Right ventricle myocardium inferior (tissue), 1 donor: ENCODE measurements at regions not wholly inside any gene's neighbourhood (a gene's known extent, or its start where the extent isn't known, plus 50 kb on each side); places are given as distances from the start of the nearest gene placed in this dataset.

Experiments used
- ATAC-seq: fragments of 200-7000 bp; cut with Tn5 transposase; one replicate; pipeline ENCODE4 v1.9.1; 2020; ENCODE audit warnings: mild to moderate bottlenecking, moderate library complexity
- DNase-seq: peaks from one replicate; pipeline ENCODE4 v3.0.0; 2021; ENCODE audit errors: missing footprints
- intact Hi-C: fragments of 100-400 bp; cut with DNase I; formaldehyde crosslinking; loops from one replicate; pipeline ENCODE4 v1.11.0; 2022
- donor health status: DM: no; HTN: yes; CAD: no; lungs with severe emphysema.

DNA sequence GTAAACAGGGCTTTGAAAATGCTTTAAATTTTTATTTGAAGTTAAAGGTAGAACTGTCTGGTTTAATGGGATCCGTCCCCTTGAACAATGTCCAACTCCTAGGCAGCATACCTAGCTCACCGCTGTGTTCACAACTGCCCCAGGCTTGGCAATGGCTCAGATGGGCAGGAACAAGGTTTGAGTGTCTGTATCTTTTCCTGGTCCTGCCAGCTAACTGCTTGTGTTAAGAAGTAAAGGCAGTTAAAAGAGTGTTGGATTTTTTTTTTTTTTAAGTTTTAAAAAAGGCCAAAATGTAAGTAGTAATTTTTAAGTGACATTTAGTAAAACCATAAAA is 66.7 kb upstream of the FNDC3A start:
- DNase-seq (no peak), ATAC-seq (peak; percentile 42)
- intact Hi-C loops, result no loop called here

DNA sequence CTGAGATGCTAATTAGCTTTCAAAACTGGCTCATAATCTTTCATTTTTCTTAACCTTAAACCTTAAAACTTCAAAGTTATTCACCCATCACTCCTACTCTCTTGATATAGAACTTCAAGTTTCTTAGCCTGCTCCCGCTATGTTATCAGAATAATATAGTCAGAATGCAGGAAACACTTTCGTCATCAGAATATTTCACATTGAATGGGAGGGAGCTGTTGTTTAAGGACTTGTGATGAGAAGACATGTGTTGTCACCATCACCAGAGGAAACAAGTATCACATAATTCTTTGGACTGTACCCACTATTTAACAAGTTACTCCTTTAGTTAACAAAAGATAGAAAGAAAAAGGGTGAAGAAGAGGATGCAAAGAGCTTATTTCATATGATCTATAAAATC is 65.0 kb upstream of the FNDC3A start:
- DNase-seq (no peak), ATAC-seq (no peak)
- intact Hi-C loops, result no loop called here

DNA sequence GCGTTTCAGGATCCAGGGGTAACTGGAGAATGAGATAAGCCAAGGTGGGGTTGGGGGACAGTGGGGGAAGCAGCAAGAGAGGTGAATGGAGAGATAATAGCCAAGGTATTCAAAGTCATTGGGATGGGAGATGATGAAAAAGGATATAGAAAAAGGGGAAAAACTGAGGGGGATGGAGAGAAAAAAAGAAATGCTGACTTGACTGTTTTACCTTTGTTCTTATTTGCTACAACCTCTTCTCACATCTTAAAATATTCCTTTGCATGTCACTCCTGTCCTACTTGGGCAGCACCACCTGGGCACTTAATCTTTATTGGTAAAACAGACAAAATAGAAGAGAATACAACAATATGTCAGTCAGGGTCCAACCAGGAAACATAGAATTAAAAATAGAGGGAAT is 56.0 kb upstream of the FNDC3A start:
- intact Hi-C loops, result no loop called here
- ATAC-seq (no peak), DNase-seq (no peak)

DNA sequence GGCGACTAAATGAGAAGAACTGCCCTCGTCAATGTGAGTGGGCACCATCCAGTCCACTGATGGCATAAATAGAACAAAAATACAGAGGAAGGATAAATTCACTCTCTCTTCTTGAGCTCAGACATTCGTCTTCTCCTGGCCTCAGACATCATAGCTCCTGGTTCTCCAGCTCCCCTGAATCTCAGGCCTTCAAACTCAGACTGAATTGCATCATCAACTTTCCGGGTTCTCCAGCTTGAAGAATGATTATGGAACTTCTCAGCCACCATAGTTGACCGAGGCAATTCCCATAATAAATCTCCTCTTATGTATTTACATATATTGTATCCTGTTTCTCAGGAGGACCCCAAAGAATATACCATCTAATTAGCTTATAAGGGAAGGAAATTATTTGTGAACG is 55.0 kb upstream of the FNDC3A start:
- intact Hi-C loops, result no loop called here
- ATAC-seq, result no peak
- DNase-seq, result no peak

DNA sequence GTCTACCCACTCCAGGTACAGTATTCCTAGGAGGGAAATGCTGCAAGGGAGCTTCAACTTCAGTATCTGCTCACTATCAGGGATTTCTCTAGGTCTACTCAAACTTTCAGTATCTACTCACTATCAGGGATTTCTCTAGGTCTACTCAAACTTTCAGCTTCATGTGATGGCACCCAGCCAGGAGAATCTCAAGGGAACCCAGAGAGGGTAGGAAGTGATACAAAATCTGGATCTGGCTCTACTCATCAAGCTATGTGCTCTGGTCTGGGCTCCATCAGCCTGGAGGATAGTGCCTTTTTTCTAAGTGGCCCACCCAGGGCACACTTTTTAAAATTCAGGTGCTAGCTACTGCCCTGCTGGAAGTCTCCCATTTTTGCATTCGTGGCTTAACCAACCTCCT is 52.3 kb upstream of the FNDC3A start:
- intact Hi-C loops, result no loop called here
- DNase-seq (no peak), ATAC-seq (no peak)

- intact Hi-C loops, result no loop called here
- no peak for DNase-seq
- no peak for ATAC-seq
Observed at GRCh38 chr13:48925001-48925400, 50.7 kb upstream of the FNDC3A start.
